HTR-8/SVneo (cell line): ENCODE measurements at regions not wholly inside any gene's neighbourhood (a gene's known extent, or its start where the extent isn't known, plus 50 kb on each side); places are given as distances from the start of the nearest gene placed in this dataset.
"Not testable (repeated sequence)": the region's sequence is repeated elsewhere in the genome, so short reads cannot be mapped to it uniquely, and the experiment has no call there.

Source experiments
- DNase-seq: peaks from one replicate; pipeline ENCODE4 v3.0.0; 2011; ENCODE audit warnings: low spot score, mixed read lengths; ENCODE audit not compliant: insufficient read length
- FAIRE-seq: peaks from 2 replicates; lab custom pipeline; 2011; peaks lifted over from hg19 to GRCh38; lab: Jason Lieb, UNC

DNA sequence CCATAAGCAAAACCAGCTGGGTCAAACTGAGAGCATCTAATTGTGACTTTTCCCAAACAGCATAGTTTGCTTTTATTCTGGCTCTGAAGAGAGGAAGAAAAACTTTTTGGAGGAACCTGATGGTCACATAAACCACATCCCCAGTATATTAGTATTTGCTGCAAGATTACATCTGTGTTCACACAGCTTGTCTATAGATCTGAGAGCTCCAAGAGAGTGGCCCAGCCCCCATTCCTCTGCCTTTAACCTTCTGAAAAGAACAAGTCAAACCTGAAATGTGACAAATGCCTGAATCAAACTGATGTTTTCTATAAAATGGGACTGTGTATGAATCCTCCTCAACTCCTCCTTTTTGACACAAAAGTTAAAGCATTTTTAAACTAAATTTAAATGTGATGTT, 435.2 kb downstream of the ZNF479 start:
- not testable (repeated sequence) for FAIRE-seq, DNase-seq

DNA sequence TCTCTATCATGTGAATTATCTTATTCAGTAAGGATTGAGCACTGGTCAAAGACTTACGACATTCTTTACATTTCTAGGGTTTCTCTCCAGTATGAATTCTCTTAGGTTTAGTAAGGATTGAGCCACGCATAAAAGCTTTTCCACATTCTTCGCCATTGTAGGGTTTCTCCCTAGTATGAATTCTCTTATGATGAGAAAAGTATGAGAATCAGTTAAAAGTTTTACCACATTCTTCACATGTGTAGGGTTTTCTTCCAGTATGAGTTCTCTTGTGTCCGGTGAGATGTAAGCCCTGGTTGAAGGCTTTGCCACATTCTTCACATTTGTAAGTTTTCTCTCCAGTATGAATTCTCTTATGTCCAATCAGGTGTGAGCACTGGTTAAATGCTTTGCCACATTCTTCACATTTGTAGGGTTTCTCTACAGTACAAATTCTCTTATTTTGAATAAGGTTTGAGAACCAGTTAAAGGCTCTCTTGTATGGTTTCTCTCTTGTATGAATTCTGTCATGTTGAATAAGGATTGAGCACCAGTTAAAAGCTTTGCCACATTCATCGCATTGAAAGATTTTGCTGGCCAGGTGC, 445.9 kb downstream of the ZNF479 start:
- FAIRE-seq: no peak
- no peak for DNase-seq

DNA sequence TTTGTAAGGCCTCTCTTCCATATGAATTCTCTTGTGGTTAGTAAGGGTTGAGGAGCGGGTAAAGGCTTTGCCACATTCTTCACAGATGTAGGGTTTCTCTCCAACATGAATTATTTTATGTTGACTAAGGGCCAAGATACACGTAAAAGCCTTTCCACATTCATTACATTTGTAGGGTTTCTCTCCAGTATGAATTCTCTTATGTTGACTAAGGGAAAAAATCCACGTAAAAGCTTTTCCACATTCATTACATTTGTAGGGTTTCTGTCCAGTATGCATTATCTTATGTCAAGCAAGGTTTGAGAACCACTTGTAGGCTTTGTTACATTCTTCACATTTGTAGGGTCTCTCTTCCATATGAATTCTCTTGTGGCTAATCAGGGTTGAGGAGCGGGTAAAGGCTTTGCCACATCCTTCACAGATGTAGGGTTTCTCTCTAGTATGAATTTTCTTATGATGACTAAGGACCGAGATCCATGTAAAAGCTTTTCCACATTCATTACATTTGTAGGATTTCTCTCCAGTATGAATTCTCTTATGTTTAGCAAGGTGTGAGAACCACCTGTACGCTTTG, 493.0 kb downstream of the ZNF479 start:
- no peak for DNase-seq
- FAIRE-seq: no peak

DNA sequence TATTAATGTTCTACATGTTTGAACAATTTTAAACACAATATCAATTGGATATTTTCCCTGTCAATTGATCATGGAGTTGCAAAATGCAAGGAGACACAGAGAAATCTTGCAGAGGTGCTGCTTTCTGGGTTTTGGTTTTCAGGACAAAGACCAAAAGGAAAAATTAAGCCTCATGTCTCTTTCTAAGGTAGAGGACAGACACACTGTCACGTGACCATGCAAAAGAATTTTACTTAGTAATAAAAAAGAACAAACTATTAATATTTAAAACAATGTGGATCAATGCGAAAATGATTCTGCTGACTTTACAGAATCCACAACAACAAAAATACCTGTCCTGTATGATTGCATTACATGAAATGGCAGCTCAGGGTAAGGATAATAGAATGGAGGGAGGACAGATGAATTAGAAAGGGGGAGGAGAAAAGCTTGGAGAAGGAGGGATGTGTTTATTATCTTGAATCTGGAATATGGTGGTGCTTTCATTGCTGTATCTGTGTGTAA, 493.7 kb upstream of the NUPR2 start:
- DNase-seq (no peak), FAIRE-seq (no peak)

DNA sequence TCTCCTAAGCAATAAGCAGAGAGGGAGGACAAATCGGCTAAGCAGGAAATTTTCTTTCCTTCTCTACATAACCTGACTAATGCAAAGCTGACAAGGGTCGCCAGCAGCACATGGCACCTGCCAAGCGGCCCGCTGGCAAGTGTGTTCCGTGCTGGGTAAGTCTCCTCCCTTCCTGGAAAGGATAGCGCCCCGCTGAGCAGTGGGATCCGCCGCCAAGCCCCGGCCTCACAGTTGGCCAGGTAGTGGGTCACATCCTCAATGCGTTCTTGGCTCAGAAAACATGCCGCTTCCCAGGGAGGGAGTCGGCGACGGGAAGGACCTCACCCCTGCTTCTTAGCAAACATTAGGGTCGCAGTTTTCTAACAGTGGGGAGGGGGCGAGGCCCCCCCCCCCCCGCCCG, 488.9 kb upstream of the NUPR2 start:
- DNase-seq: no peak
- FAIRE-seq: no peak

DNA sequence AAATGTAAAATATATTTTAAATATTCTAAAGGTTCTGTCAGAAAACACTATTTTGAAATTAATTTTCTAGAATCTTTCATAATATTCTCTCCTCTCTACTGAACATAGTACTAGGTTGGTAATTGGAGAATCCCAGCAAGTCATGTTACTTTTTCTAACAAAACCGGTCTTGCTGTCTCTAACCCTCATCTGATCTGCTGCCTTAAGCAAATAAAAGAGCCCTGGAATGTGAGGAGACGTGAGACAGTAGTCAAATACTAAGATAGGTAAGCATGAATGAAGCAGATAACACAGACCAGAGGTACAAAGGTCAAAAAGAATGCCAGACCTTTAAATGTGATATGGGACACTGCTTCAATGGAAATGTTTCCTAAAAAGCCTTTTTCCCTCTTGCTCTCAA, 462.4 kb upstream of the NUPR2 start:
- DNase-seq (no peak), FAIRE-seq (no peak)

DNA sequence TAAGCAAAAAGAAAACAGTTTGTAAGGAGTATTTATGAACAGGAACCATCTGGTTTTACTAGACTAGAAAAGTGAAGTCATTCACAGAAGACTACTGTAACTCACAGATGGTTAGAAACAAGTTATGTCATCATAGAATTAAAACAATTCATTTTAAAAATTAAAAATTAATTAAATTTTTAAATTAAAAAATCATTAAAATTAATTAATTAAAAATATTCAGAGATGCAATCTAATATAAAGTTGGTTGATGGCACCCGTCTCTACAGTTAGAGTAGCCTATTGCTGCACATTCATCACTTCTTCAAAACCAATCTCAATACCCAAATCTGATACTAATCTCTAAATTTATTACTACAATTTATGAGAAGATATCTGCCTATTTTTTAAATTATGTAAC, 454.8 kb upstream of the NUPR2 start:
- FAIRE-seq (no peak), DNase-seq (no peak)

DNA sequence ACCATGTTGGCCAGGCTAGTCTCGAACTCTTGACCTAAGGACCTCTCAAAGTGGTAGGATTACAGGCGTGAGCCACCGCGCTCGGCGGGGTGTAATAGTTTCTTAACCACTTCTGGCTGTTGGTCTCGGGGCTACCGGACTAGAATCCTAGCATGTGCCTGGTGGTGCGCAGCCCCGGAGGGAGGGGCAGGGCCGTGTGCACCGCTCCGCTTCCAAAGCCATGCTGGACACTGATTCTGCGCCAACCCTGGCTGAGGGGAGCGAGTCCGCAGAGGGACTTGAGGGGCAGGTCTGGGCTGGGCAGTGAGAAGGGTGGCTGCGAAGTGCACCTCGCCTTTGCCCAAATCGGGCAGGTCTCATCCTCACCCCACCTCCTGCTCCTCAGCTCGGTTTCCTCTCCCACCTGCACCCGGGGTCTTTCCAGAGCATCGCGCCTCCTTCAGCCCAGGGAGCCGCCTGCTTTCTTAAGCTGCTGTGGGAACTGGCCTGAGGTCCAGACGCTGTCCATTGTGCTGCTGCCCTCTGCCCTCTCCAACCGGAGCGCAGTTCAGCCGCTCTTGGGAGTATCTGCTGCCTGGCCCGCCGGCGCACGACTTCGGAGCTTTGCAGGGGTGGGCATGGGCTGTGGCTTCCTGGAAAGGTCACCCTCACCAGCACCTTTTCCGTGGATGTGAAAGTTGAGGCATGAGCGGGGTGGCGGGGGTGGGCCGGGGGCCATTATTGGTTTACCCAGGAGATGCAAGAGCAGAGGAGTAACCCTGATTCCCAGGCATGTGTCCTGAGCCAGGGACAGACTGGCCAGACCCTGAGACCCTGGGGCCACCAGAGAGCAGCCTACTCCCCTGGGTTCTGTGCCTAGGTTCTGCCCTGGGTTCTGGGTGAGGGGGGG, 422.6 kb upstream of the NUPR2 start:
- no peak for DNase-seq
- no peak for FAIRE-seq

DNA sequence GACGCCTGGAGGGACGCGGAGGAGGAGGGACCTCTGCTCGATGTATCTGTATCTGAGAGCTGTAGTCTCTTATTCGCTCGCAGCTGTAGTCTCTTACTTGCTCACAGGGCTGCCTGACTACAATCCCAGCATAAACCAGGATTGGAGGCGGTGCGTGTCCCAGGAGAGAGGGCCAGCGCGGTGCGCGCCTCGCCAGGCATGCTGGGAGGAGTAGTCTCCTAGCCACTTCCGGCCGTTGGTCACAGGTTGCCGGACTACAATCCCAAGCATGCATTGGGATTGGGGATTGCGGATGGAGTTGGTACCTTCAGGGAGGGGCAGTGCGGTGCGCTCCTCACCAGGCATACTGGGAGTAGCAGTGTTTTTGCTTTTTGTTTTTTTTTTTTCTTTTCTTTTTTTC, 421.7 kb upstream of the NUPR2 start:
- DNase-seq (no peak), FAIRE-seq (no peak)

DNA sequence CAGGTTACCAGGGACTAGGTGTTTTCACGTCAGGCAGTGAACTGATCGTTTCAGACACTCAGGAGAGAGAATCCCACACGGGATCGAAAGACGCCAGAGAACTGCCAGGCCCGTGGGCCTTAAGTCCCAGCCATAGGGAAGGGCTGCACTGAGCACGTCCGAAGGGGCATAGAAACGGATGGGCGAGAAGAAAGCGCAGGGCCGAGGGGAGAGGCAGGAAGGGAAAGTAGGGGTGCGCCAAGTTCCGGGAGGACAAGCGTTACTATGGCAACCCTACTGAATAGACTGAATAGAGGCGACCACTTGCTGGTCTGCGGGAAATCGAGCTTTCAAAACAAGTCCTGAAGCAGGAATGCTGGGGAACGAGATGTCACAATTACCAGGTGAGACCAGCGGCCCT, 421.3 kb upstream of the NUPR2 start:
- DNase-seq (no peak), FAIRE-seq (no peak)

DNA sequence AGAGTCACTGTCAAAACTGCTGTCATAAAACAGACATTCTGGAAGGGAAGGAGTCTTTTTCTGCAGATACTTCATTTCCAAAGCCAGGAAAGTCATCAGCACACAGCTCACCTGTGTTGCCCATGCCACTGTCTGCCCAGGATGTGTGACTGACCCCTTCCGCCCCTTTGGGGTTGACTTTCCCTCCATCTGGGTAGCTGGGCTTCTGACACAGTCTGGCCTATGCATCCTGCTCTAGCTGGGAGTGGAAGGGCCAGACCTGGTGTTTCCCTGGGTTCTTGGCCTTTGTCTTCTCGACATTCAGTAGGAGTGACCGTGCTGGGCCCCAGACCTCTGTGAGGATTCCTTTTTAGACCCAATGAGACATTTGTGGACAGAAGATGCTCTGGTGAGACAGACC, 378.9 kb upstream of the NUPR2 start:
- DNase-seq (no peak), FAIRE-seq (no peak)

DNA sequence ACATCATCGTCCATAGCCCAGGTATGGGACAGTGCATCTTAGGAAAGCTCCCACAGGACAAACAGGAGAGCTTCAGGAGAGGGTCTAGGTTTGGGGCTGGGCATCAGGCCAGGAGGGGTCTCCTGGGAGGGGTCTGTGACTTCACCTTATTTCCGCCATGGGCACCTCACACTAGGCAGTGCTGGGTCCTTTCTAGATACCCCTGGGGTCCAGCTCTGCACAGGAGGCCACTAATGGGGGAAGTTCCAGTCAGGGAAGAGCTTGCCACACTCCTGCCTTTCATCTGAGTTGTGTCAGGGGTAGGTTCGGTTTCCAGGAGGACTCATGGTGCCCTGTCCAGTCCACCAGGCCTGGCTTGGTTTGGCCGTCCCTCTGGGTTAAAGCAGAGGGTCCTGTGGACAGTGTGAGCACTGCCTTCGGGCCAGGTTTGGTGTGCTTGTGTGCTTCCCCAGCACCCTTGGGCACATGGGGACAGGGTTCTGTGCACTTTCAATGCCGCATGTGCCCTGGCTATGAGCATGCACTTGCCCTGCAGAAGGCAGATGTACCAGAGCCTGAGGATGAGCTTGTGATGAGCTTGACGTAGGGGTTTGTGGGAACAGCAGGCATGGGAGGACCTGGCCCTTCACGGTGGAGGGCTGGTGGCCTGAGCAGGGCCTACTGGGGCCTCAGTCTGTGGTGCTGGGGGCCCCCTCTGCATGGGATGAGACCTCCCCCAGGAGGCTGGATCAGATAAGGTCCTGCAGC, 377.7 kb upstream of the NUPR2 start:
- FAIRE-seq (no peak), DNase-seq (no peak)

DNA sequence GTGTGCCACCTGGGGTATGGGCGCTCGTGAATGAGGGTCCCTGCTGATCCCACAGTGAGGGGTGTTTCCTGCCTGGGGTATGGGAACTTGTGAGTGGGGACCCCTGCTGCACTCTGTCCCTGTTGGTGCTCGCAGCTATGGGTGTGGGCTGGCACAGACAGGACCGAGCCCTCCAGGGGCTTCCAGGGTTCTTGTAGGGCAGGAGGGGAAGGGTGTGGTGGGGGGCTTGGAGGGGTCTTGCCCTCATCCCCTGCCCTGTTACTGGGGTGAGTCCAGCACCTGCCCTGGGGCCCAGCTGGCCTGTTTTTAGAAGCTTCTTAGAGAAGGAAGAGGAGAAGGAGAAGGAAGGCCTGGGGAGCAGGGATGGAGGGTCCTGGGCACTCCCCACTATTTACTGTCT, 377.0 kb upstream of the NUPR2 start:
- FAIRE-seq (no peak), DNase-seq (no peak)

DNA sequence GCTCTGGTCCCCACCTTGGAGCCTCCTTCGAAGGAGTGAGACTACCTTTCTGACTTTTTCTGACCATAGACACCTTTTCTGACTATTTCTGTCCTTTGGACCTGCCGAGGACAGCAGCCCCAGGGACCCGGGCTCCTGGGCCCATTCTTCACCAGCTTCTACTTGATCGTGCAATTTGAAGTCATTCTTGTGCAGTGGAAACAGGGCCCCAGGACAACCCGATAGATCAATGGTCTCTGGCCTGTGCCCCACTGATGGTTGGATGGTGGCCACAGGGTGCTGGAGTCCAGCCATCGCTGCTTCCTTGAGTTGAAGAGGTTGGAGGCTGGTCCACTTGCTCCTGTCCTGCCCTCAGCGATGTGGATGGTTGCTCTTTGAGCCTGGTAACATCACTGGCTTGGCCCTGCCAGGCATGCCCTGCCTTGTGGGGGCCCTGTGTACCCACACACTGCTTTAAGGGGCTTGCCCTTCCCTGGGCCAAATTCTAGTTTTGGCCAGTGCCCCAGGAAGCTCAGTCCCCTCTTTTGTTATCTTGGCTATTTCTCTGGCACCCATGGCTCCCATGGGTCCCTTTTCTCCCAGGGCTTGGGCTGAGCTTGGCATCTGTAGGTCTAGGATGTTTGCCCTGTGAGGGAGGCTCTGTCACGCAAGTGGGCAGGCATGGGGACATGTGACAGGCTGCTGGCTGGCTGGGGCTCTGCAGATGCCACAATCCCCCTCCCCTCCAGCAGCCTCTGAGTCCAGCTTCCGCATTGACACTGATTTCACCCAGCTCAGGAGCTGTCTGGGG, 375.6 kb upstream of the NUPR2 start:
- DNase-seq (no peak), FAIRE-seq (no peak)

DNA sequence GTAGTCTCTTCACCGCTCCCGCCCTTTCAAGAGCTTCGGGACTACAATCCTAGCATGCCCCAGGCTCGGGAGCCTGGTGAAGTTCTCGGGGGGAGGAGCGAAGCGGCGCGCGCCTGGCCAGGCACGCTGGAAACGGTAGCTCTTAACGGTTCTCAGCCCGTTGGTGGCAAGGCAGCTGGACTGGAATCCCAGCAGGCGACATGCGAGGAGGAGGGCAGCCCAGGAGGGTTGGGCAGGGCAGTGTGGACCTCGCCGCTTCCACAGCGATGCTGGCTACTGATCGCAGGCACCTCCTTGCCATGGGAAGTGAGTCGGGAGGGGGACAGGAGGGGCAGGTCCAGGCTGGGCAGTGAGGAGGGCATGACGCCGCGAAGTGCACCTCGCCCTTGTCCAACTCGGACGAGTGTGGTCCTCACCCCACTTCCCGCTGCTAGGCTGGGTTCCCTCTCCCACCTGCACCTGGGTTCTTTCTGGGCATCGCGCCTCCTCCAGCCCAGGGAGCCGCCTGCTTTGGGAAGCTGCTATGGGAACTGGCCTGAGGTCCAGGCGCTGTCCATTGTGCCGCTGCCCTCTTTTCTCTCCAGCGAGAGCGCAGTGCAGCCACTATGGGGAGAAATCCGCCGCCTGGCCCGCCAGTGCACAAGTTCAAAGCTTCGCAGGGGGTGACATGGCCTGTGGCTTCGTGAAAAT, 367.8 kb upstream of the NUPR2 start:
- DNase-seq: no peak
- no peak for FAIRE-seq

DNA sequence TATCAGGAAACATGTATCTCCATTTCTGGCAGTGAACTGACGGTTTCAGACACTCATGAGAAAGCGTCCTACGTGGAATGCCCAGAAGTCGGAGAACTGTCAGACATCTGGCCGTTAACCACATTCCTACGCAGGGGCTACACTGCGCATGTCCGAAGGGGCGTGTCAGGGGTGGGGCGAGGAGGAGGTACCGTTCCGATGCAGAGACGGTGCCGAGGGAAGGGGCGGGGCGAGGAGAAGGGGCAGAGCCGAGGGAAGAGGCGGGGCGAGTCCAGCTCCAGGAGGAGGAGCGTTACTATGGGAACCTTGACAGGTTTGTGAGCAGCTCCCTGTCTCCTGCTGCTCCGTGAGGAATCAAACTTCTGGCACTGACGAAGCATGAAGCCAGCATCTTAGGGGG, 366.9 kb upstream of the NUPR2 start:
- no peak for FAIRE-seq
- DNase-seq: no peak

DNA sequence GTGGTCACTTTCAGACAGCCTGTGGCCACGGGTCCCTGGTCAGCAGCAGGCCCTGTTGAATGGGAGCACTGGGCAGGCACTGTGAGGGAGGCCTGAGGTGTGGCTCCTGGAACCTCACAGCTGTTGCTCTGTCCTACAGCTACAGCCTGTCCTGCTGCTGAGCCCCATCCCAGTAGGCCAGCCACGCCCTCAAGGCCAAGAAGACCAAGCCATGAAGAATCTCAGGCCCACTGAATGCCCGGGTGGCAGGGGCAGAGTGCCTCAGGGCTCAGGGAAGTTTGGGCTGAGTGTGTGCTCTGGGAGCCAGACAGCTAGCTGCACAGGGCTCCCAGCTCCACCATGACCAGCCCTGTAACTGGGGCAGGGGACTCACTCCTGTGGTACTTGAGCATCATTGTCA, 363.5 kb upstream of the NUPR2 start:
- DNase-seq (no peak), FAIRE-seq (no peak)

DNA sequence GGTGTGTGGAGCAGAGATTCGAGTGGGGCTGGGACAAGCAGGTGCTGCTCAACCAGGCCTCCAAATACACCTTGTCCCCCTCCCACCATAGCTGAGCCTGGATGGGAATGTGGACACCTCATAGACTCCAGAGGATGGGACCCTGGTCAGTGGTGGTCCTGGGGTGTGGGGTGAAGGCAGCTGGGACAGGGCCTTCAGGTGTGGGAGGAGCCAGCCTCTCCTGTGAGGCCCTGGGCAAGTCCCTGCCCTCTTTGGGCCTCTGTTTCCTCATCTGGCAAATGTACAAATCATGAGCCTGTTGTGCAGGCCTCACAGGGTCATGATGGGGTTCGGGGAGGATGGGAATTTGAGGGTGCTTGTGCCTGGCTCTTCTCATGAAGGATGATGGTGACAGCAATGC, 362.9 kb upstream of the NUPR2 start:
- FAIRE-seq: no peak
- DNase-seq: no peak

DNA sequence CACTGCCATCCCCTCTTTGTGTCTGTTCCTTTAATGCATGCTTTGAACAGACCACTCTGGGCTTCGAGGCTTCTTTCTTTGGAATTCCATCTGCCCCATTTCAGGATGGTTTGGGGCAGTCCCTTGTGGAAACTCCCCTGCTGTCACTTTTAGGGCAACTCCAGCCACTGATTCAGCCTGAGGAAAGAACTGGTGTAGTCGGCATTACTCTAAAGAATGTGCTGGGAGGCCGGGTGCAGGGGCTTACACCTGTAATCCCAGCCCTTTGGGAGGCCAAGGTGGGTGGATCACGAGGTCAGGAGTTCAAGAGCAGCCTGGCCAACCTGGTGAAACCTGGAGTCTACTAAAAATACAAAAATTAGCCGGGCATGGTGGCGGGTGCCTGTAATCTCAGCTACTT, 358.1 kb upstream of the NUPR2 start:
- FAIRE-seq (no peak), DNase-seq (no peak)
